ENCODE measurements at regions not wholly inside any gene's neighbourhood (a gene's known extent, or its start where the extent isn't known, plus 50 kb on each side); places are given as distances from the start of the nearest gene placed in this dataset.

- Histone ChIP-seq H3K9me3 (ENCODE audit: low read length) (peaks cover 15% of the 10 kb centered on the region; the same call in 1 of the 2 replicates), H3K9ac (ENCODE audit: insufficient read depth, low read depth, low read length) (no peak overlapping the region), H3K36me3 (replicated peaks in 1 of 2; ENCODE audit: control insufficient read depth in 1 of 2, insufficient read depth in 2 of 2, low read length in 2 of 2) (no peaks in the 10 kb centered on the region), H3K4me3 (replicated peaks in 1 of 3; ENCODE audit: insufficient read depth in 1 of 3, low read depth in 2 of 3, low read length in 3 of 3) (no peak overlapping the region), H3K27ac (ENCODE audit: extremely low read length, insufficient read depth, low read length) (no peak overlapping the region), H3K79me2 (ENCODE audit: insufficient read depth, low read length) (no peaks in the 10 kb centered on the region), H3K27me3 (ENCODE audit: control insufficient read depth in 1 of 2, insufficient read depth in 2 of 2, low read length in 2 of 2) (no peaks in the 10 kb centered on the region), H2AFZ (ENCODE audit: low read length) (no peak overlapping the region), H3K4me2 (ENCODE audit: low read depth, low read length) (no peak overlapping the region), H3K4me1 (ENCODE audit: insufficient read depth, low read length) (no peaks in the 10 kb centered on the region), H4K20me1 (ENCODE audit: insufficient read depth, low read length) (no peaks in the 10 kb centered on the region)
- intact Hi-C loops (cut with micrococcal nuclease; ENCODE audit: unreplicated experiment) (no loop called here), in situ Hi-C loops (cut with HindIII; ENCODE audit: extremely low pct_ligation_motif_present, low pct_unique_long_range_greater_than_20kb) (no loop called here)
- ChIA-PET POLR2A (no interaction called here), CTCF (ENCODE audit: low intra/inter-chr PET ratio, low total read pairs) (no interaction called here)
- WGBS (ENCODE audit: low lambda C conversion rate): under 1% methylated on average over 3 of the region's 3 CpGs
- FAIRE-seq (no peak), ATAC-seq (no peak), DNase-seq (ENCODE audit: low spot score) (no peak)
- BruUV-seq (replicated peaks): no TSS peak
- no peak for TF ChIP-seq ZFP1 (CRISPR knock-in tag; IDR thresholded peaks at IDR 0.05)
- TF ChIP-seq RXRA (CRISPR knock-in tag; IDR thresholded peaks at IDR 0.05): no peak
- no peak for TF ChIP-seq AHDC1 (CRISPR knock-in tag; IDR thresholded peaks at IDR 0.05; ENCODE audit: borderline replicate concordance)
- no peak for TF ChIP-seq ZNF292 (CRISPR knock-in tag; IDR thresholded peaks at IDR 0.05; ENCODE audit: borderline replicate concordance, low read depth)
- TF ChIP-seq HNRNPLL (IDR thresholded peaks at IDR 0.05; ENCODE audit: low read depth, low read length, poor library complexity, severe bottlenecking): no peak
- TF ChIP-seq SRY (CRISPR knock-in tag; IDR thresholded peaks at IDR 0.05): no peak
- no peak for TF ChIP-seq ZZZ3 (CRISPR knock-in tag; IDR thresholded peaks at IDR 0.05; ENCODE audit: borderline replicate concordance)
- TF ChIP-seq KLF15 (CRISPR knock-in tag; IDR thresholded peaks at IDR 0.05; ENCODE audit: borderline replicate concordance): no peak
- no peak for TF ChIP-seq ZNF326 (CRISPR knock-in tag; IDR thresholded peaks at IDR 0.05; ENCODE audit: borderline replicate concordance)
- no peak for TF ChIP-seq CC2D1A (CRISPR knock-in tag; IDR thresholded peaks at IDR 0.05)
- TF ChIP-seq CEBPZ (IDR thresholded peaks at IDR 0.05; ENCODE audit: low read length): no peak
- no peak for TF ChIP-seq PBX3 (CRISPR knock-in tag; IDR thresholded peaks at IDR 0.05; ENCODE audit: borderline replicate concordance)
- no peak for TF ChIP-seq SMAD1 (CRISPR knock-in tag; IDR thresholded peaks at IDR 0.05; ENCODE audit: borderline replicate concordance, low read depth)
Observed at GRCh38 chr4:126906466-126906865, 726.3 kb upstream of the INTU start.
